ENCODE measurements at regions not wholly inside any gene's neighbourhood (a gene's known extent, or its start where the extent isn't known, plus 50 kb on each side); places are given as distances from the start of the nearest gene placed in this dataset.

- DNase-seq = peak in 3 of 4 donors; percentile 27 to 38 (median 38)
- intact Hi-C loops (cut with DNase I) = no loop called here
These were observed 171.9 kb downstream of the SHANK2 start for GRCh38 chr11:71080239-71081097.

GRCh38 chr11:71079795-71080194 lies 172.6 kb downstream of the SHANK2 start:
- Histone ChIP-seq H3K27me3 (no peaks in the 10 kb centered on the region), H3K9me3 (no peaks in the 10 kb centered on the region), H3K27ac (no peak overlapping the region), H3K4me1 (no peaks in the 10 kb centered on the region), H3K36me3 (no peaks in the 10 kb centered on the region), H3K4me3 (no peak overlapping the region)
- no peak for TF ChIP-seq CTCF (IDR thresholded peaks at IDR 0.05)
- no peak for DNase-seq
- intact Hi-C loops (cut with DNase I) = no loop called here
- ATAC-seq = no peak

More at GRCh38 chr11:71080239-71081097, 171.9 kb downstream of the SHANK2 start:
- no peaks in the 10 kb centered on the region for H3K36me3 ChIP-seq
- no peak overlapping the region for H3K4me3 ChIP-seq
- H3K4me1 ChIP-seq = no peaks in the 10 kb centered on the region
- no peak overlapping the region for H3K27ac ChIP-seq
- ATAC-seq = peak; percentile 79
- no peaks in the 10 kb centered on the region for H3K27me3 ChIP-seq
- peak; percentile 41 for TF ChIP-seq CTCF (IDR thresholded peaks at IDR 0.05)
- no peaks in the 10 kb centered on the region for H3K9me3 ChIP-seq

GRCh38 chr11:71078482-71078881 lies 173.9 kb downstream of the SHANK2 start:
- no peak overlapping the region for H3K4me3 ChIP-seq
- no peaks in the 10 kb centered on the region for H3K9me3 ChIP-seq
- DNase-seq = no peak
- H3K4me1 ChIP-seq = no peaks in the 10 kb centered on the region
- no peak for ATAC-seq
- H3K36me3 ChIP-seq = no peaks in the 10 kb centered on the region
- H3K27me3 ChIP-seq = no peaks in the 10 kb centered on the region
- intact Hi-C loops (cut with DNase I) = no loop called here
- no peak overlapping the region for H3K27ac ChIP-seq
- no peak for TF ChIP-seq CTCF (IDR thresholded peaks at IDR 0.05)

GRCh38 chr11:71076525-71077304 lies 175.7 kb downstream of the SHANK2 start:
- H3K4me3 ChIP-seq = no peak overlapping the region
- intact Hi-C loops (cut with DNase I) = no loop called here
- H3K4me1 ChIP-seq = no peaks in the 10 kb centered on the region
- DNase-seq (no peak), ATAC-seq (no peak)
- no peaks in the 10 kb centered on the region for H3K27me3 ChIP-seq
- no peak overlapping the region for H3K27ac ChIP-seq
- no peaks in the 10 kb centered on the region for H3K9me3 ChIP-seq
- H3K36me3 ChIP-seq = no peaks in the 10 kb centered on the region
- no peak for TF ChIP-seq CTCF (IDR thresholded peaks at IDR 0.05)

- DNase-seq (no peak), ATAC-seq (no peak)
- no peak overlapping the region for H3K27ac ChIP-seq
- no peaks in the 10 kb centered on the region for H3K36me3 ChIP-seq
- no peaks in the 10 kb centered on the region for H3K9me3 ChIP-seq
- intact Hi-C loops (cut with DNase I) = no loop called here
- no peaks in the 10 kb centered on the region for H3K4me1 ChIP-seq
- no peaks in the 10 kb centered on the region for H3K27me3 ChIP-seq
- TF ChIP-seq CTCF (IDR thresholded peaks at IDR 0.05) = no peak
- H3K4me3 ChIP-seq = no peak overlapping the region
These were observed 176.4 kb downstream of the SHANK2 start for GRCh38 chr11:71075871-71076420.
